NCI-H187 treated with DMSO at 0.1 percent for 48 hours (cell line): ENCODE measurements at regions not wholly inside any gene's neighbourhood (a gene's known extent, or its start where the extent isn't known, plus 50 kb on each side); places are given as distances from the start of the nearest gene placed in this dataset.

Experiments
- DNase-seq: peaks from one replicate; lab custom pipeline; 2025; lab: John Stamatoyannopoulos, UW

DNA sequence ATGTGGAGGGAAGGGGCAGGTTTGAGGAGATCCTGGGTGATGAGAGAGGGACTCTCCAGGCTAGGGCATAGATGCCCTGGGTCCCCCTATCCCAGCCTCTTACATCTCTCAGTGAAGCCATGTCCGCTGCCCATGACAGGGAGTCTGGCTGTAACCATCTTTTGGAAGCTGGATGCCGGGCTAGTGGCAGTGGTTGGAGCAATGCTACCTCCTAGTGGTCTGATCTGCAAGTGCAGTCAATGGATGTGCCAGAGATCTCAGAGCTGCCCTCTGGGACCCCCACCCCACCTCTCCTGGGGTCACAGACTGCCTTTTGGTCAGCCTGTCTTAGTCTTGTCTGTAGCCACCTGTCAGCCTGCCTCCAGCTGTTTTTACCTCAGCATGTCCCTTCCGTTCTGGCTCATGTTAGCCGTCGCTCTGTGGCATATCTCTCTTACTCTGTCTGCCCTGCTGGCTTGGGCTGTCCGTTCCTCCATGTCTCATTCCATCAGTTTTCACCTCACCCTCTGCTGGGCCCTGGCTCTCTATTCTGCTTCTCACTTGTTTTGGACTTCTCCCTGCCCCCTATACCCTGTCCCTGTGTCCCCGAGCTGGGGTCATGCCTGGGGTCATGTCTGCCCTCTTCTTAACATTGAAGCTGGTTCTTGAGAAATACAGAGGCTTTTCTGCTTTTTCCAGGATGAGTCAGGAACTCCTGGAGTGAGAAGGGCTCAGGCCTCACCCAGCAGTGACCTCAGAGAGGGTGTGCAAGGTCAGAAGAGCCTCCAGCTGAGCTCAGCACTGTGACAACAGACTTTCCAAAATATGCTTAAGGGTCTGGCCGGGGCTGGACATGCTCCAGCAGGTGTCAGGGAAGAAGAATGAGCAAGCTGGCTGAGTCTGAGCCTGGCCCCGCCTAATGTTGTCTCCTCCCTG is 52.0 kb upstream of the THY1 start:
- DNase-seq = no peak

DNA sequence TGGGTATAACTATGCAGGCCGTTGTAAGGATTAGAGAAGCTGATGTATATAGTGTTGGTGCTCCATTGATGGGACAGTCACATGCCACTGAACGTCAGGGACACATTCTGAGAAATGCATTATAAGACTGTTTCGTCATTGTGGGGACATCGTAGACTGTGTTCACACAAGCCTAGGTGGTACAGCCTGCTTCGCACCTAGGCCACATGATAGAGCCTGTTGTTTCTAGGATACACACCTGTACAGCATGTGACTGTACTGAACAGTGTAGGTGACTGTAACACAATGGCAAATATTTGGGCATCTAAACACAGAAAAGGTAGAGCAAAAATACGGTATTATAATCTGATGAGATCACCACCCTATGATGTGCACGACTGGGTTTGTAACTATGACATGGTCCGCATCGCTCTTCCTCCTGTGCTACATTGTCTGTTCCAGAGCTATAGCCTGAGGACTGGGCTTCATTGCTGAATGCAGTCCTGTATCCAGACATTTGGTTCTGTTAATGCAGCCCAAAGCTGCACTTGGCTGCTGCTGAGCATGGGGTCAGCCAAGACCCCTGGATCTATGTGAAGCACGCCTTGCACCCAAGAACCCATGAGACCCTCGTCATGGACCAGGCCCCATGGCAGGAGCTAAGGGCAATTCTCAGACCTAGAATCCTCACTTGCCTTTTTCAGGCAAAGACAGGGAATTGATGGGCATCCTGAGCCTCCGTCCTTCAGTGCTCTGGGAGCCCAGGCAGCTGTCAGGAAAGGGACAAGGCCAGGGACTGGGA is 51.1 kb upstream of the THY1 start:
- DNase-seq = no peak

DNA sequence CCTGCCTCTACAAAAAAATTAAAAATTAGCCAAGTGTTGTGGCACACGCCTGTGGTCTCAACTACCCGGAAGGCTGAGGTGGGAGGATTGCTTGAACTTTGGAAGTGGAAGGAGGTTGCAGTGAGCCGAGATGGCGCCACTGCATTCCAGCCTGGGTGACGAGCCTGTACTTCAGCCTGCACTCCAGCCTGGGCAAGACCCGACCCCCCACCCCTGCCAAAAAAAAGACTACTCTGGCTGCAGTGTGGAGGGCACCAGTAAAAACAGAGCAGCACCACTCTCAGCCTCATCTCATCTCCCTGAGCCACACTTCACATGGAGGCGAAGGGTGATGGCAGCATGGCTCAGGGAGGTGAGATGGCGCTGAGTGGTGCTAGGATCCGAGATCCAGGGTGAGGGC is 50.3 kb upstream of the THY1 start:
- no peak for DNase-seq

DNA sequence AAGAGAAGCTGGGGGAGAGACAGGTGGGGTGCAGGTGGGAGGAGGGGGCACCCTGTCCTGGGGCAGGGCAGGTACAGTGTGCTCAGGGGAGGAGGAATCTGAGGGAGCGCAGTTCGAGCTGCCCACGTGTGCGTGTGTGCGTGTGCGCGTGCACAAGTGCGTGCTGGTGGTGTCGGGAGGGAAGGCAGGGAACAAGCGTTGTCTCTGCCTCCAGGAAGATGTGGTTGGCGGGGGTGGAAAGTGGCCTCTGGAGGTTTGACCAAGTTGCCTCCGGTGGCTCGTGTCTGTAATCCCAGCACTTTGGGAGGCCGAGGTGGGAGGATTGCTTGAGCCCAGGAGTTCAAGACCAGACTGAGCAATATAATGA is 49.9 kb upstream of the THY1 start:
- DNase-seq = no peak
